HG03439 (cell line): ENCODE measurements at regions not wholly inside any gene's neighbourhood (a gene's known extent, or its start where the extent isn't known, plus 50 kb on each side); places are given as distances from the start of the nearest gene placed in this dataset.

Source experiments
- ATAC-seq: cut with Tn5 transposase; IDR thresholded peaks from one replicate; pipeline ENCODE4 v1.9.1; 2021; ENCODE audit warnings: mild to moderate bottlenecking, moderate library complexity; ENCODE audit not compliant: unreplicated experiment

DNA sequence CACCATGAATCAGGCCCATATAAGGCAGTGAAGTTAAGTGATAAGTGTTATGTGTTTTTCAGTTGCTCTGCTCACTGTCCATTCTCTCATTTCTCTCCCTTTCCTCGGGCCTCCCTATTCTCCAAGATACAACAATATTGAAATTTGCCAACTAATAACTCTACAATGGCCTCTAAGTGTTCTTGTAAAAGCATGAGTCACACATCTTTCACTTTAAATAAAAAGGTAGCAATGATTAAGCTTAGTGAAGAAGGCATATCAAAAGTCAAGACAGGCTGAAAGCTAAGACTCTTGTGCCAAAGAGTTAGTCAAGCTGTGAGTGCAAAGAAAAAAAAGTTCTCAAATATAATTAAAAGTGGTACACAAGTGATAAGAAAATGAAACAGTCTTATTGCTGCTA lies 675.4 kb downstream of the OTOL1 start:
- ATAC-seq: no peak

DNA sequence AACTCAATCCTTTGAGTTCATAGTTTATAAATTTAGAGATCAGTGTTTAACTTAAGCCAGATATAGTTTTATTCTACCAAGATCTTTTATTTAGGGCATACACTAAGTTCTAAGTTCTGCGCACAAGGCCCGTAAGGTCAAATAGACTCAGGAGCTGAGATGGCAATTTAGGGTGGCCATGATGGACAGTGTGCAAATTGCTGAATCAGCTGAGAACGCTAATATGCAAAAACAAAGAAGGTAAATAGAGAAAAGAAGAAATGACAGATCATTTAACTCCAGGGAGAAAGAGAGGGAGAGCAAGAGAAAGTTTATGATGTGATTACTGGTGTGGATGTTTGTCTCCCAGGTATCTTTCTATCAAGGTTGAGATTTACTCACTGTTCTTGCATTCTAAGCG lies 678.5 kb downstream of the OTOL1 start:
- no peak for ATAC-seq

DNA sequence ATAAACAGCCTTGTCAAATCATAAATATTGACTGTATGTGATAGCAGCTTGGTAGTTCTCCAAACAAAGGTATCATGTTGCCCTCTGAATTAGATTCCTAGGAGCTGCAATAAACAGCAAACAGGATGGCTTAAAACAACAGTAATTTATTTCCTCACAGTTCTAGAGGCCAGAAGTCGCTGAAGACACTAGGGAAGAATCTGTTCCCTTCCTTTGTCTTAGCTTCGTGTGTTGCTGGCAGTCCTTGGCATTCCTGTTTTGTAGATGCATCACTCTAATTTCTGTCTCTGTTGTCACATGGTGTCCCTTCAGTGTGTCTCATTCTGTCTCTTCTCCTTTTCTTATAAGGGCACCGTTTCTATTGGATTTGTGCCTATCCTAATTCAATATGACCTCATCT lies 679.3 kb downstream of the OTOL1 start:
- no peak for ATAC-seq

DNA sequence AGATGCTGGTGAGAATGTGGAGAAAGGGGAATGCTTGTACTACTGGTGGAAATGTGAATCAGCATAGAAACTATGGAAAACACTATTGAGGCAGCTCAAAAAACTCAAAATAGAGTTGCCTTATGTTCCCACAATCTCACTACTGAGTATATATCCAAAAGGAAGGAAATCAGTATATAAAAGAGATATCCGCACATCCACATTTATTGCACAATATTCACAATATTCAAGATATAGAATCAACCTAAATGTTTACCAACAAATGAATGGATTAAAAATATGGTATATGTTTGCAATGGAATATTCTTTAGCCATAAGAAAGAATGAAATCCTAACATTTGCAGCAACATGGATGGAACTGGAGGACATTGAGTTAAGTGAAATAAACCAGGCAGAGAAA lies 686.8 kb downstream of the OTOL1 start:
- ATAC-seq: no peak

DNA sequence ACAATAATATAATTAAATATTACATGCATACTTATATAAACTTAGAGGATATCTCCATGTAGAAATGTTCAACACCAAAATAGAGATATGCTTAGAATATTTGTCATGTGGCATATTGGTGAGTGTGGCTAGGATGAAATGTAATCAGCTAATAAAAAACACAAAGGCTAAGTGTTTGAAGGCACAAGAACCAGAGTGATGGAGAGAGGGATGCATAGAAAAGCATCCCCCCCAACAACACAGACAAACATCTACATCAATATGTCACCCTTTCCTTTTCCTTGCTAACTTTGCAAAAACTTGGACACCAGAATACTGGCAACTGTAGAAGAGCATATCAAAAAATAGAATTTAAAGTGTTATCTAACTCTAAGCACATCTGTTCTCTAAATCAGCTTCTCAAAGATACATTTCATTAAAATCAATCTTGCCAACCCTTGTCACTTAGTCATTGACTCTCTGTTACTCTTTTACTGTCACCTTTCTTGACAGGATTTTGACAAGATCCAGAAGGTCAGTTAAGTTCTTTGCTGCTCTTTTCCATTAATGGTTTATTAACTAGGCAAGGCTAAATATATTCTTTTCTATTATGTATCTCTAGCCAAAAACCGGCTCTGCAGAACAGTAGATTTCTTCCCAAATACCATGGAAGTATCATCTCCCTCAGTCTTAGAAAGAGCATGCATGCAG lies 695.9 kb downstream of the OTOL1 start:
- no peak for ATAC-seq

DNA sequence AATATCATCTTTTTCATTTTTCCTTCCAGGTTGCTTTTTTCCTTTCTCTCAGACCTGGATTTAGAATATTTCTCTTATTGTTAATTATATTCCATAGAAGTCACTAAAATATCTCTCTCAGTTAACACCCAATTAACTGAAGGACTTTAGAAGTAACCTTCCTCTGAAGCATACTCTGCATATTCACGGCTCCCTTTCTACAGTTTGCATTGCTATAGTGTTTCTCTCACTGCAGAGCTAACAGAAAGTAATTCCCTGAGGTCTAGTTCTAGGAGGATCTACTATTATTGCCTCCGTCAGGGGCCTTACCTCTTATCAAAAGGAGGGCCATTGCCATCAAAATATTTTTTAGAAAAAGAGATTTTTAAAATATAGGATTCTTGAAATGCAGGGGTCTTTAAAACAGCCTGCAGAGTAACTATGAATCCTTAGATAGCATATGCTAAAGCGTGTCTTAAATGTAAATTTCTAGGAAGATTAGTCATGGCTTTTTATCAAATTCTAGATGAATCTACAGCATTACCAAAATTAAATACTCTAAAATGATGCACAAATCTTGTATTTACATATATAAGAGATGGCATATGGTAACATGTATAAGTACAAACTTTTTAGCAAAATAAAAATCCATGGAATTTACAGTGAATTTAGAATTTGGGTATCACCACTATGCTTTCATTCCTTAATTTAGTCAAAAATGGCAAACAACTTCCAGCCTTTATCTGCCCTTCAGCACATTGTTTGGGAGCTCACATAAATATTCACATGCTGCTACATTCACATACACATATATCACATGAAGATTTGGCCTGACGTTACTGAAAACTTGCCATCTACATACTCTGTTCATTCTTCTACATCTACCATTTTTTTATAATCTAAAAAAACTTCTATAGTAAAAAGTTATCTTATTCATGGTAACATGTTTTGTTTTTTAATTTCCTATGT lies 696.8 kb downstream of the OTOL1 start:
- no peak for ATAC-seq

DNA sequence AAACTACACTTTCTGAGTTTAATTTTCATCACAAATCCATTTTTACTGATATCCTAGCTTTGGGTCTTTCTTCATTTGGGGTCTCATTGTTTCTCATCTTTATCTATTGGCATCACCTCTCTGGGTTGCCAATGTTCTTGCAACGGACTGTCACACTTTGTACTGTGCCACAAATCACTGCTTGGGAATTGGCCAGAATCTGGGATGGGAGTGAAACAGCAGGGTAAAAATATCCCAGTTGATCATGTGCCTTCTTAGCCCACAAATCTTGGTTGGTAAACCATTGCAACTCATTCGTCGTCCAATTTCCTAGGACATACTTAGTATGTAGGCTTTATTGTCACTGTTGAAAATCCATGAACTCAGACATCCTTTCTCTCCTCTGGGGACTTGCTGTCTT lies 698.5 kb downstream of the OTOL1 start:
- ATAC-seq: no peak

DNA sequence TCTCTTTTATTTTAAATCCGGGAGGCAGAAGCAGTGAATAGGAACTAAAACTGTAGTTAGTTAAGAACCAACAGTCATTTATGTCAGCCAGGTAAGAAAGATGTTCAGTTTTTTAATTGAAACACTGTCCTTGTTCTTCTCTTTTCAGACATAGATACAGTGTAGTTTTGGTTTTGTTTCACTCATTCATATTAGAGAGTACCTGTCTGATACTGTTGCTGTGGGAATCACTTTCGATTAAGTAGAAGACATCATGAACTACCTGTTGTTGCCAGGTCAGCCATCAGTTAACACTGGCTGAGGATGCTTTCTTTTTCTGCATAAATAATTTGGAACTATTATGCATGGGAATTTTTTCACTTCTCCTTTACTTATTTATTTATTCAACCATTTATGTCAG lies 700.4 kb downstream of the OTOL1 start:
- ATAC-seq: no peak

DNA sequence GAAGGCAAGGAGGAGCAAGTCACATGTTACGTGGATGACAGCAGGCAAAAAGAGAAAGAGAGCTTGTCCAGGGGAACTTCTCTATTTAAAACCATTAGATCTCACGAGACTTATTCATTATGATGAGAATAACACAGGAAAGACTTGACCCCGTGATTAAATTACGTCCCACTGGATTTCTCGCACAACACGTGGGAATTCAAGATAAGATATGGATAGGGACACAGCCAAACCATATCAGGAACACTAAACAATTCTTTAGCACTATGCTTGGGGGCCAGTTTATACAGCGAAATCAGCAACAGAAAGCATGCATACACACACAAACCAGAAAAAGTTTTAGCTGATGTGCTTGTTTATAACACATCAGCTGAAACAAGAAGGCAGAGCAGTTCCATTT lies 704.2 kb downstream of the OTOL1 start:
- no peak for ATAC-seq

DNA sequence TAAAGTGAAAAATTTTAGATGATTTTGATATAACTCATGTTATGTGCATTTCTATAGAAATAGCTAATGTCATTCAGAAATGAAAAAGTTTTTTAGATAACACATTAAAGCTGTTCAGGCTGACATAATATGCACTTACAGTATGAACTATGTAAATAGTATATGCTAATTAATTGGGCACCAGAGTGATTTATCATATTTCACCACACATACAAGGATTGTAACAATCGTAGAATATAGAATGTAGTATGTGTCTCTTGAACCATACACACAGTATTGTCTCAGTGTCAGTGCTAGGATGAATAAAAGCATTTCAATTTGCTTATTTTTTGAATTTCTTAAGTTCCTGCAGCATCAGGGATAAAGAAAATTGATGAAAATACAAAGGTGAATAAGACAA lies 710.0 kb downstream of the OTOL1 start:
- ATAC-seq: no peak

DNA sequence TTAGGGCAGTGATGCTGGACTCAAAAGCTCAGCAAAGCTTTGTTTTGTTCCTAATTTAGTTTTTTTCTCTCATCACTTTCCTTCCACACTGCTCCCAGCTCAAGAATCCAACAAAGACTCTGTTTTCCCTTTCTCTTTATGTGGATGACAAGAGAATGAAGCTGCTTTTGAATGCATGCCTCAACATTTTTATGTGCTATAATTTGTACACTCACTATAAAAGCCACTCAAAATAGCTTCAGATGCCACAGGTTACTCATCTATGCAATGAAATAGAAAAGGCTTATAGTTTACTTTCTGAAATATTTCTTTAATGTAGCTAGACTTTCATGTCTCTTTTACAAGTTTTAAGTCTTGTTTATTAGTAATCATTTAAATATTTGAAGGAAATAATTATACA lies 714.9 kb downstream of the OTOL1 start:
- ATAC-seq: no peak

DNA sequence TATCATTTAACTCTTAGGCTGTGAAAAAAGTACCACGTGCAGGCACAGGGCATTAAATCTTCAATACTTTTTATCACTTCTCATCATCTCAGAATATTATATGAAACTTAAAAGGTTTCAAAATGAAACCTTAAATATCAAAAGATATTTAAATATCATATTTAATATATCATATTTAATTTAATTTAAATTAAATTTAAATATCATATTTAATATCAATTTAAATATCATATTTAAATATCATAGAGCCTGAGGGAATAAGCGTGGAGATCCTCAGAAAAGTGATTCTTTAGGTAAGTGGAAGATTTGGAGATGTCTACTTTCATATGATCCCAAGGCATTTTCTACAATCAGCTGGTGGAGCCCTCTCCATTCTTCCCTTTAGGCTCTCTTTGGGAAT lies 716.6 kb downstream of the OTOL1 start:
- no peak for ATAC-seq

DNA sequence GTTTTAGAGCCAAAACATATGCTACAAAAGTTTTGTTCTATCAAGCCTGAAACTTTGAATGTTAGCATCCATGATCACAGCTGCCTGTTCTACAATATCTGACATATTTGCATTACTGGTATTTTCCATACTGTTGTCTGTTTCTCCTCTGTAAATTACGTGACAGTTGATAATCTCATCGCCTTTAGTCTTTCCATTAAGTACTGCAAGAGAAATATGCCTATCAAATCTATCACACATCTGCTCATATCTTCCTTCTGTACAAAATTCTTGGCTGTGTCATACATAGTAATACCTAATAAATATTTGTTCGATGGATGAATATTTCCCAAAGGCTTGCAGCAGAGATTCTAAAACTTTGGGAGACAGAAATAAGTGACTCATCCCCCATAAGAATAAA lies 717.3 kb downstream of the OTOL1 start:
- no peak for ATAC-seq

DNA sequence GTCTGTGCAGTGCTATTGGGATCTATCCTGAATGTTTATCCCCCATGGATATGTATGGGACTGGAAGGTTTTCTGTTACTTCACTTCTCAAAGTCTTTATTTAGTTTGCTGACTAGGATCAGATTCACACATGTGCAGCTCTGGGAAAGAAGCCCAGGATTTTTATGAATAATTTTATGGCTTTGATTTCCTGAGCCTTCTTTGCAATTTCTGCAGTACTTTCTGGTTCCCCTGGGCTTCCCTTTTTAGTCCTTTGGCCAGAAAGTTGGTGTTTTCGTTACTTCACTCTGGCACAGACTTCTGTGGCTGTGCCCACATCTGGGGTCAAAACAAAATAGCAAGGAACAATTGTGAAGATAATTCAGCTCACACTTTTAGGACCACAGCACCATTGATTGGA lies 721.0 kb downstream of the OTOL1 start:
- ATAC-seq: no peak

DNA sequence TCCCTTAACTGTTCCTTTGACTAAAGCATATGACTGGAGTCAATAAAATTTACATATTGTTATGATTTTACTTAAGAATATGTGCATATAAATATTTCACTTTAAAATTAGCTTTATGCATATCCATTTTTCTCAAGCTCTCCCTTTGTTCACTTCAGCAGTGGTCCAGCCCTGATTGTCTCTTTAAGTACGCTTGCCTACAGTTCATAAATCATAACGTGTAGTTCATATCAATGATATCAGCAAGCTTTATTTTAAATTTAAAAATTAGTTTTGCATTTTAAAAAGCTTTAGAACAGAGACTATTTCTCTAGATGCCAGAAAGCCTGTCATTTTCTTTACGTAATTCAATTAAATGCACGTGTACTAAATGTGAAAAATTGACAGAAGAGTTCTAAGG lies 721.9 kb downstream of the OTOL1 start:
- ATAC-seq: no peak

DNA sequence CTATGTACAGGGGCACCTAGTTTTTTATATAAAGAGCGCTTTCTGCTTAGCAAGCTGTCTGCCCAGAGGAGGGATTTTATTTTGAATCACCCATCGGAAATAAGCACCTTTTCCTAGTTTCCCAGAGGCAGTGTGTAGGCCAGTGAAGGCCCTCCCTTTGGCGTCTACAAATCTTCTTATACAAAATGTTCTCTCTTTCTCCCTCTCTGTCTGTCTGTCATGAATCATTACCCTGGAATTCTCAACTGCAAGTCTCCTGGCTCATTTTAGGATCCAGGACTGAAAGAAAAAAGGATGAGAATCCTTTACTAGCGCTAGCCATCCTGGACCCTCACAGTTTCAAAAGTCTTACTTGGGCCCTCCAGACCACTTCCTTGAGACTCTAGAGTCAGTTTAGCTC lies 728.1 kb downstream of the OTOL1 start:
- ATAC-seq: no peak

DNA sequence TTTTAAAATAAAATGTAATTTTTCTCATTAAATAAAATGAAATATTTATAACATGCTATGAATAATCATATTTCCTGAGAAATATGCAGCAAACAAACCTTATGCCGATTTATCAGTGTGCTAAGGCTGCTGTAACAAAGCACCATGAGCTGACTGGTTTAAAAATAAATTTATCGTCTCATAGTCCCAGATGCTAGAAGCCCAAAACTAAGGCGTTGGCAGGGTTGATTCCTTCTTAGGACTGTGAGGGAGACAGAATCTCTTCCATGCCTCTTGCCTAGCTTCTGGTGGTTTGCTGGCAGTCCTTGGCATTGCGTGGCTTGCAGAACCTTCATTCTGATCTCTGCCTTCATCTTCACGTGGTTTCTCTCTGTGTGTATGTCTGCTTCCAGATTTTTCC lies 740.3 kb downstream of the OTOL1 start:
- ATAC-seq: no peak

DNA sequence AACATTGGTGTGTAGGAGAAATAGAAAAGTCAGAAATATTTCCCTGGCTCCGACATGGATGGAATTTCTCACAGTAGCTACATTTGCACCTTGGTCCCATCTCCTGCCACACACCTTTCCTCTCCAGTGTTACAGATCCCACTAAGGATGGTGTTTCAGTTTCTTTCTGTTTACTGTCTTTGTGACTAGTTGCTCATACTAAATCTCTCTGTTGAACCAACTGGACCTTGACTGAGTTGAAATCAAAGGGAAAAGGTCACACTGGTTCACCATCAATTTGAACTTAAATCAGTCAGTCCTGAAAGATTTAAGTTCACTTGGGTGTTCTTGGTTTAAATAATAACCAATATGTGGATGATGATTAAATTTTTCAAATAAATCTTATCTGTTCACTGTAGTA lies 754.2 kb downstream of the OTOL1 start:
- ATAC-seq: no peak

DNA sequence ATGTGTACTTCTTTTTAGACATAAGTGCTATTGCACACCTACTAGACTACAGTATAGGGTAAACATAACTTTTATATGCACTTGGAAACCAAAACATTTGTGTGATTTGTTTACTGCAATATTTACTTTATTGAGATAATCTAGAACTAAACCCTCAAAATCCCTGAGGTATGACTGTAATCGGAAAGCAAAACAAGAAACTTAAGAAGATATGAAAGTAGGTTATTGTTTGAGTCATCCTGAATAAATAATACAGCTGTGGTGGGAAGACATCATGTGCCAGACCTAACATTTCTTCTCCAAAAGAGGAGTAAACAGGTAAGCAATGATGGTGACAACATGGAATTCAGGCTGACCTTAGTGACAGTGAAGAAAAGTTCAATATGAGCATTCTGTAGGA lies 765.5 kb downstream of the OTOL1 start:
- no peak for ATAC-seq

DNA sequence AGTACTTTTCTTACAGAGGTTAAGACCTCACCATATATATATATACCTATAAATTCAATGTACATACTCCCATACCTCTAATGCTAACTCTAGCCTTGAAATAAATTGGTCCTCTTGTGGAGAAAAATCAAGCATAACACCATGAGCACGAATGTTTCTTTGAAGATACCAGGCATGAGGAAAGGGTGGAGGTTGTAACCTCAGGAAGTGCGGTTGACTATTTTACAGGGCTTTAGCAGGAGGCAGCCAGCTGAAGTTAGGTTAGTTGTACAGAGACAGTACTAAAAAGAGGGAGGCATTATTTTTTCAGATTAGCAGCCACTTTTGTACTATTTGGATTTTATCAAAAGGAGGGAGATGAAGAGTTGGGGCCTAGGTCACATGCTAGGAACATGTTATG lies 767.0 kb downstream of the OTOL1 start:
- no peak for ATAC-seq

DNA sequence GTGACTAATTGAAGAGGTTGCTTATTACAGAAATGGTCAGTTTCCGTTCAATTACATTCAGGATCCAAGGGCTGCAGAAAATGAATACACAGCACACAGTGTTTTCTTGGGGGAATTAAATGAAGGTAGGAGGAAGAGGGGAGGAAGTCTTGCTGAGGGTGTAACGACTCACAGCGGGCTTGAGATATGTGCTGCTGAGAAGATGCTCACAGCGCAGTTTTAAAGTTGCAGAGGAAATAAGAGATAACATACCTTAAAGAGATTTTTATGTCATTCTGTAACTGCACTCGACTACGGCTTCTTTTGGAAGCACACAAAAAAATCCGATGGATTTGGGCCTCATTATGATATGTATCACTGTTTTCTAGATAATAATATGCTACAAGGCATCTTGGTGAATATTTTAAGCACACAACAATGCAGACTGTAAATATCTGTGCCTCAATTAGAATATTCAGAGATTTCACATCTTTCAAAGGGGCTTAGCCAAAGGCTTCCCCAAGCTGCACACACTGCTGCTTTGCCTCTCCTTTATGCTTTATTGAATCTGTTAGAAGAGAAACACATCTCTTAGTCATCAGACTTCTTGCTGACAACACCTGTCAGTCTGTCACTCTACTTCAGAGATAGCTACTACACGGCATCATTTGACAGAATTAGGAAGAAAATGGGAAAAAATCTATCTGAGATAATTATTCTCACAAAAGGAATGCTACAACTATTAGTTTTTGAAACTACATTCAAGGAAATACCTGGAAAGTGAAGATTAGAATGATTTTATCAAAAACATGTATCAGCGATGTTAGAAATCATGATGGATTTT lies 773.2 kb downstream of the OTOL1 start:
- no peak for ATAC-seq

DNA sequence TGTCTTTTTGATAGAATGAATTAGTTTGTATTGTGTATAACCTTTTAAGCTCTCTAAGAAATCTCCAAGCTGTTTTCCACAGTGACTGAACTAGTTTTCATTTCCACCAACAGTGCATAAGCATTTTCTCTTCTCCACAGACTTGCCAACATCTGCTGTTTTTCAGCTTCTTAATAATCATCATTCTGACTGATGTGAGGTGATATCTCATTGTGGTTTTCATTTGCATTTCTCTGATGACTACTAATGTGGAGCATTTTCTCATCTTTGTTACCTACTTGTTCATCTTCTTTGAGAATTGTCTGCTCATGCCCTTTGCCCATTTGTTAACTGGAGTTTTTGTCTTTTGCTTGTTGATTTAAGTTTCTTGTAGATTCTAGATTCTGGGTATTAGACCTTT lies 777.5 kb downstream of the OTOL1 start:
- ATAC-seq: no peak
